HCT116 (cell line): ENCODE measurements at regions not wholly inside any gene's neighbourhood (a gene's known extent, or its start where the extent isn't known, plus 50 kb on each side); places are given as distances from the start of the nearest gene placed in this dataset.

ENCODE experiments used
- ATAC-seq: fragments of 200-7000 bp; cut with Tn5 transposase; 2 replicates; pipeline ENCODE4 v1.9.1; 2020; ENCODE audit warnings: mild to moderate bottlenecking, moderate library complexity
- BruUV-seq: library from RNA; stranded (reverse); fragments of 400-500 nt; replicated peaks from 2 replicates; lab custom pipeline; 2021; lab: Mats Ljungman, UMichigan
- CTCF ChIA-PET: fragments of 300-600 bp; sonication (Branson Sonifier 250); formaldehyde crosslinking; loops from one replicate; lab custom pipeline; 2021; ENCODE audit warnings: antibody characterized with exemption; lab: Charles Lee
- POLR2A ChIA-PET: fragments of 300-600, 350-600 bp; sonication (Branson Sonifier 250); formaldehyde crosslinking; loops from one replicate; lab custom pipeline; 2021; ENCODE audit warnings: antibody characterized with exemption; lab: Charles Lee
- RAD21 ChIA-PET, 2 experiments: fragments of 300-600 bp; sonication (Branson Sonifier 250); formaldehyde crosslinking; loops; one replicate each; lab custom pipeline; 2023; ENCODE audit warnings: low total read pairs in 2 of 2; ENCODE audit not compliant: uncharacterized antibody in 2 of 2, unreplicated experiment in 2 of 2, low non-redundant PET in 1 of 2; lab: Charles Lee
- DNase-seq: peaks from one replicate; pipeline ENCODE4 v3.0.0-alpha.2; 2010; ENCODE audit warnings: low read depth, low spot score
- H2AFZ ChIP-seq: fragments of 200-600 bp; shearing (Covaris generic), sonication (generic); 2 replicates; pipeline ENCODE4 v1.6.1; 2017; ENCODE audit warnings: low read depth, mixed run types, mixed read lengths, antibody characterized with exemption, low read length; ENCODE audit not compliant: poor library complexity, severe bottlenecking
- H3K27ac ChIP-seq: 2 replicates; pipeline ENCODE4 v1.5.1; 2012; ENCODE audit warnings: low read depth, low read length
- H3K27me3 ChIP-seq: fragments of 200-600 bp; sonication (generic); 2 replicates; pipeline ENCODE4 v1.6.1; 2016; ENCODE audit warnings: mixed run types, low read length, mixed read lengths; ENCODE audit not compliant: insufficient read depth
- H3K36me3 ChIP-seq, 2 experiments: fragments of 200-500 bp in 1 of 2; fragments of 200-600 bp in 1 of 2; sonication (Bioruptor generic) in 1 of 2; sonication (generic) in 1 of 2; 2 replicates each; pipeline versions ENCODE4 v1.5.1 to v1.6.1; 2014 to 2016; ENCODE audit warnings: low read length in 2 of 2, inconsistent platforms in 1 of 2, mixed read lengths in 1 of 2, mixed run types in 1 of 2; ENCODE audit not compliant: insufficient read depth in 2 of 2, control insufficient read depth in 1 of 2
- H3K4me1 ChIP-seq, 2 experiments: fragments of 200-600 bp in 1 of 2; sonication (generic) in 1 of 2; 2 replicates each; pipeline versions ENCODE4 v1.5.1 to v1.6.1; 2012 to 2017; ENCODE audit warnings: low read length in 2 of 2, inconsistent platforms in 1 of 2, mild to moderate bottlenecking in 1 of 2, mixed read lengths in 1 of 2, mixed run types in 1 of 2, moderate library complexity in 1 of 2; ENCODE audit not compliant: insufficient read depth in 2 of 2, control insufficient read depth in 1 of 2
- H3K4me2 ChIP-seq: fragments of 200-600 bp; sonication (generic); 2 replicates; pipeline ENCODE4 v1.6.1; 2017; ENCODE audit warnings: mixed run types, low read length, mixed read lengths
- H3K4me3 ChIP-seq, 2 experiments: fragments of 200-600 bp in 1 of 2; sonication (generic) in 1 of 2; replicated peaks in 1 of 2; 2 replicates each; pipeline ENCODE4 v1.5.1; 2011 to 2016; ENCODE audit warnings: low read length in 2 of 2, control low read depth in 1 of 2, low read depth in 1 of 2, mild to moderate bottlenecking in 1 of 2, mixed read lengths in 1 of 2, mixed run types in 1 of 2
- H3K79me2 ChIP-seq: fragments of 200-600 bp; sonication (generic); 2 replicates; pipeline ENCODE4 v1.6.1; 2017; ENCODE audit warnings: mild to moderate bottlenecking, mixed run types, low read length, moderate library complexity, mixed read lengths; ENCODE audit not compliant: insufficient read depth
- H3K9ac ChIP-seq: fragments of 200-600 bp; sonication (generic); 2 replicates; pipeline ENCODE4 v1.6.1; 2016; ENCODE audit warnings: low read length, mixed read lengths
- H3K9me2 ChIP-seq: fragments of 200-600 bp; sonication (generic), shearing (Covaris generic); 2 replicates; pipeline ENCODE4 v1.6.1; 2017; ENCODE audit warnings: mixed run types, mild to moderate bottlenecking, moderate library complexity; ENCODE audit not compliant: insufficient read depth
- H3K9me3 ChIP-seq, 2 experiments: fragments of 200-500 bp in 1 of 2; fragments of 200-600 bp in 1 of 2; sonication (Bioruptor generic) in 1 of 2; sonication (generic) in 1 of 2; 2 replicates each; pipeline ENCODE4 v1.6.1; 2014 to 2017; ENCODE audit warnings: low read length in 2 of 2, mixed read lengths in 2 of 2, inconsistent platforms in 1 of 2, low read depth in 1 of 2, mild to moderate bottlenecking in 1 of 2, mixed run types in 1 of 2, moderate library complexity in 1 of 2; ENCODE audit not compliant: control insufficient read depth in 1 of 2, insufficient read depth in 1 of 2
- H4K20me1 ChIP-seq: fragments of 200-600 bp; sonication (generic), shearing (Covaris generic); 2 replicates; pipeline ENCODE4 v1.6.1; 2017; ENCODE audit warnings: mixed run types, mild to moderate bottlenecking, moderate library complexity; ENCODE audit not compliant: insufficient read depth
- CBX3 ChIP-seq: IDR thresholded peaks from 2 replicates; pipeline ENCODE4 v1.6.1; 2012; ENCODE audit warnings: low read depth
- ELF1 ChIP-seq: IDR thresholded peaks from 2 replicates; pipeline ENCODE4 v1.6.1; 2012; ENCODE audit warnings: low read depth, borderline replicate concordance
- EZH2 ChIP-seq: fragments of 200-600 bp; sonication (generic); IDR thresholded peaks from 2 replicates; pipeline ENCODE4 v1.6.1; 2017; ENCODE audit warnings: antibody characterized with exemption, mixed run types
- EZH2phosphoT487 ChIP-seq: fragments of 200-600 bp; IDR thresholded peaks from 2 replicates; pipeline ENCODE4 v1.6.1; 2018; ENCODE audit warnings: antibody characterized with exemption, borderline replicate concordance
- FOSL1 ChIP-seq: IDR thresholded peaks from 2 replicates; pipeline ENCODE4 v1.6.1; 2012; ENCODE audit warnings: low read depth
- POLR2AphosphoS5 ChIP-seq: IDR thresholded peaks from 2 replicates; pipeline ENCODE4 v1.6.1; 2011; ENCODE audit warnings: mild to moderate bottlenecking, low read depth, low read length, moderate library complexity
- SIN3A ChIP-seq: IDR thresholded peaks from 2 replicates; pipeline ENCODE4 v1.6.1; 2012; ENCODE audit warnings: low read depth
- SRF ChIP-seq: IDR thresholded peaks from 2 replicates; pipeline ENCODE4 v1.6.1; 2012; ENCODE audit warnings: low read depth
- YY1 ChIP-seq: IDR thresholded peaks from 2 replicates; pipeline ENCODE4 v1.6.1; 2011; ENCODE audit warnings: low read length, low read depth, moderate library complexity, mild to moderate bottlenecking; ENCODE audit not compliant: insufficient replicate concordance; ENCODE audit errors: extremely low read depth
- ZBTB33 ChIP-seq: IDR thresholded peaks from 2 replicates; pipeline ENCODE4 v1.6.1; 2011; ENCODE audit warnings: mild to moderate bottlenecking, low read length, moderate library complexity; ENCODE audit not compliant: insufficient replicate concordance; ENCODE audit errors: extremely low read depth
- ZNF274 ChIP-seq: fragments of 200-500 bp; sonication (Bioruptor generic); IDR thresholded peaks from 2 replicates; pipeline ENCODE4 v1.6.1; 2014; ENCODE audit warnings: mild to moderate bottlenecking, low read depth, low read length, inconsistent platforms
- intact Hi-C: fragments of 100-400 bp; cut with micrococcal nuclease; formaldehyde crosslinking; loops from 2 replicates; pipeline ENCODE4 v1.10.0; 2022
- TF ChIP-seq, protein P1 (sequence below), 3 experiments: fragments of 200-600 bp in 1 of 3; sonication (generic) in 1 of 3; IDR thresholded peaks in 2 of 3; conservative IDR thresholded peaks in 1 of 3; 2 replicates each; pipeline ENCODE4 v1.5.1; 2012 to 2017; ENCODE audit warnings: low read depth in 2 of 3, low read length in 2 of 3, antibody characterized with exemption in 1 of 3, borderline replicate concordance in 1 of 3, control low read depth in 1 of 3, mild to moderate bottlenecking in 1 of 3, mixed read lengths in 1 of 3, mixed run types in 1 of 3, moderate library complexity in 1 of 3; ENCODE audit not compliant: insufficient read depth in 1 of 3

DNA sequence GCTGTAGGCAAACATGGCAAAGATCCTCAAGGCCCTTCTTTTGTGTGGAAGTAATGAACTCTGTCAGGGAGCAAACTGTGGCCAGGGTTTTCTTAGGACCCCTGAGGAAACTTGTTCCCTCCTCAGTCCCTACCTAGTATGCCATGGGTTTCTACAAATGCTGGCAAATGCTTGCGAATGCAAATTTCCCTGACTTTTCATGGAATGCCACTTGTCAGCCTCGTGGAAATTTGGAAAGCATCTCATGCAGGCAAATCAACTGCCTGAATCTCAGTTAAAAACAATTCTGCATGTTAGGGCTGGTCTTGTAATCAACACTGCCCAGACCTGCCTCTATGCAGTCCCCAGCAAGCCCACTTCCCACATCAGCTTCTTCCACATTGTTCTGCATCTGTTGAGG lies 334.9 kb upstream of the AJAP1 start (continued):
- TF ChIP-seq ZBTB33 = no peak

DNA sequence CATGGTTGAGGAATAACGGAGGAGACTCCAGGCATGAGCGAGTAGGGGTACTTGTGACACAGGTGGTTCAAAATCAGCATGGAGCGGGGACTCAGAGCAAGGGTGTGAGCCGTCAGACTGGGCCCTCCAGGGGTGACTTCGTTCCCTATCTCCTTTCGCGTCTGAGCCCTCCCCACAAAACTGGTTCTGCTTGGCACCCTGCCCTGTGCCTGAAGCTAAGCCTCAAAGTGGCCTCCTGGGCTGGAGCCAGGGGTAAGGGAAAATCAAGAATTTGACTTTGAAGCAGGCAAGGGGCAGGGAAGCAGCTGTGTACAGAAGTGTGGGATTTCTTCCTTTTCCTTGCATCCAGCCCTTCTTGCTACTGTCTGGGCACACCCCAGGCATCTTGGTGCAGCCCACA lies 331.5 kb upstream of the AJAP1 start:
- no peak overlapping the region for H3K4me3 ChIP-seq
- no peaks in the 10 kb centered on the region for H3K27me3 ChIP-seq
- H2AFZ ChIP-seq = no peak overlapping the region
- no peaks in the 10 kb centered on the region for H3K4me1 ChIP-seq
- no peaks in the 10 kb centered on the region for H3K79me2 ChIP-seq
- H3K9ac ChIP-seq = no peak overlapping the region
- intact Hi-C loops = no loop called here
- RAD21 ChIA-PET = no interaction called here
- no peak overlapping the region for H3K27ac ChIP-seq
- TF ChIP-seq FOSL1 = no peak
- H3K4me2 ChIP-seq = no peak overlapping the region
- CTCF ChIA-PET = no interaction called here
- no TSS peak for BruUV-seq
- H4K20me1 ChIP-seq = no peaks in the 10 kb centered on the region
- H3K36me3 ChIP-seq = no peaks in the 10 kb centered on the region
- DNase-seq (no peak), ATAC-seq (no peak)
- POLR2A ChIA-PET = no interaction called here
- no peaks in the 10 kb centered on the region for H3K9me3 ChIP-seq
- no peaks in the 10 kb centered on the region for H3K9me2 ChIP-seq

GRCh38 chr1:4323309-4323708 lies 331.1 kb upstream of the AJAP1 start:
- POLR2A ChIA-PET = no interaction called here
- intact Hi-C loops = no loop called here
- Histone ChIP-seq H3K9me3 (no peaks in the 10 kb centered on the region), H3K4me3 (no peak overlapping the region), H3K9me2 (no peaks in the 10 kb centered on the region), H3K4me2 (no peak overlapping the region), H3K9ac (no peak overlapping the region), H3K36me3 (no peaks in the 10 kb centered on the region), H4K20me1 (no peaks in the 10 kb centered on the region), H2AFZ (no peak overlapping the region), H3K27ac (no peak overlapping the region), H3K4me1 (no peaks in the 10 kb centered on the region), H3K27me3 (no peaks in the 10 kb centered on the region), H3K79me2 (no peaks in the 10 kb centered on the region)
- CTCF ChIA-PET = no interaction called here
- DNase-seq (no peak), ATAC-seq (no peak)
- TF ChIP-seq ZNF274 (no peak), CBX3 (no peak), EZH2phosphoT487 (no peak), EZH2 (no peak), YY1 (no peak), ZBTB33 (no peak), ELF1 (no peak), POLR2AphosphoS5 (no peak), SIN3A (no peak), SRF (no peak)
- TF ChIP-seq, protein P1, sequence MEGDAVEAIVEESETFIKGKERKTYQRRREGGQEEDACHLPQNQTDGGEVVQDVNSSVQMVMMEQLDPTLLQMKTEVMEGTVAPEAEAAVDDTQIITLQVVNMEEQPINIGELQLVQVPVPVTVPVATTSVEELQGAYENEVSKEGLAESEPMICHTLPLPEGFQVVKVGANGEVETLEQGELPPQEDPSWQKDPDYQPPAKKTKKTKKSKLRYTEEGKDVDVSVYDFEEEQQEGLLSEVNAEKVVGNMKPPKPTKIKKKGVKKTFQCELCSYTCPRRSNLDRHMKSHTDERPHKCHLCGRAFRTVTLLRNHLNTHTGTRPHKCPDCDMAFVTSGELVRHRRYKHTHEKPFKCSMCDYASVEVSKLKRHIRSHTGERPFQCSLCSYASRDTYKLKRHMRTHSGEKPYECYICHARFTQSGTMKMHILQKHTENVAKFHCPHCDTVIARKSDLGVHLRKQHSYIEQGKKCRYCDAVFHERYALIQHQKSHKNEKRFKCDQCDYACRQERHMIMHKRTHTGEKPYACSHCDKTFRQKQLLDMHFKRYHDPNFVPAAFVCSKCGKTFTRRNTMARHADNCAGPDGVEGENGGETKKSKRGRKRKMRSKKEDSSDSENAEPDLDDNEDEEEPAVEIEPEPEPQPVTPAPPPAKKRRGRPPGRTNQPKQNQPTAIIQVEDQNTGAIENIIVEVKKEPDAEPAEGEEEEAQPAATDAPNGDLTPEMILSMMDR (IDR thresholded peaks at IDR 0.05 in 2 of 3, conservative IDR thresholded peaks at IDR 0.05 in 1 of 3; ENCODE audit: borderline replicate concordance in 1 of 3, insufficient read depth in 1 of 3, low read depth in 2 of 3, low read length in 2 of 3) = no peak
- BruUV-seq = no TSS peak
- RAD21 ChIA-PET = no interaction called here
